ENCODE measurements at regions not wholly inside any gene's neighbourhood (a gene's known extent, or its start where the extent isn't known, plus 50 kb on each side); places are given as distances from the start of the nearest gene placed in this dataset.

DNA sequence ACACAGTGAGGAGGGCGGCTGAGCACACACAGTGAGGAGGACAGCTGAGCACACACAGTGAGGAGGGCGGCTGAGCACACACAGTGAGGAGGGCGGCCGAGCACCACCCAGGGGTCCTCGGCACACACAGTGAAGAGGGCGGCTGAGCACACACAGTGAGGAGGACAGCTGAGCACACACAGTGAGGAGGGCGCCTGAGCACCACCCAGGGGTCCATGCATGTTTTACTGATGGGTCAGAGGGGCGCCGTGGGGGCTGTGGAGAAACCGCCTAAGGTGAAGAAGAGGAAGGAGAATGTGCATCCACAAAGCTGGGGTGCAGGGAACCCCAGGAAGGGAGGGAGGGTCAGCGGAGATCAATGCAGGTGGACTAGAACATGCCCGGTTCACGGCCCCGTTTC lies 461.8 kb downstream of the BRD1 start:
- H3K4me3 Mint-ChIP-seq: no peak overlapping the region
- Histone ChIP-seq H3K4me3 (ENCODE audit: low read length) (no peak overlapping the region), H3K4me1 (ENCODE audit: control insufficient read depth, insufficient read depth, low read length) (peaks cover 13% of the 10 kb centered on the region), H3K36me3 (ENCODE audit: control insufficient read depth, insufficient read depth, low read length) (no peaks in the 10 kb centered on the region), H3K27ac (ENCODE audit: low read length) (no peak overlapping the region), H3K9me3 (ENCODE audit: control insufficient read depth, insufficient read depth, low read length) (no peaks in the 10 kb centered on the region), H3K27me3 (ENCODE audit: control insufficient read depth, insufficient read depth, low read length) (no peaks in the 10 kb centered on the region)
- no peaks in the 10 kb centered on the region for H3K36me3 Mint-ChIP-seq
- DNase-seq (no peak), ATAC-seq (no peak)
- no peak overlapping the region for H3K27ac Mint-ChIP-seq
- intact Hi-C loops (cut with micrococcal nuclease): loop anchor here (5.0 kb wide), 1 partner anchor 36 kb away; no protein-coding TSS in a partner anchor
- 76% methylated on average over 14 of the region's 14 CpGs for WGBS (ENCODE audit: insufficient coverage)
- H3K27me3 Mint-ChIP-seq (ENCODE audit: low read depth in 2 of 2): peaks cover 4 to 6% of the 10 kb centered on the region in 2 donors
- peaks cover 4 to 10% of the 10 kb centered on the region in 2 donors for H3K4me1 Mint-ChIP-seq
- no peaks in the 10 kb centered on the region for H3K9me3 Mint-ChIP-seq
- TF ChIP-seq, protein P1, sequence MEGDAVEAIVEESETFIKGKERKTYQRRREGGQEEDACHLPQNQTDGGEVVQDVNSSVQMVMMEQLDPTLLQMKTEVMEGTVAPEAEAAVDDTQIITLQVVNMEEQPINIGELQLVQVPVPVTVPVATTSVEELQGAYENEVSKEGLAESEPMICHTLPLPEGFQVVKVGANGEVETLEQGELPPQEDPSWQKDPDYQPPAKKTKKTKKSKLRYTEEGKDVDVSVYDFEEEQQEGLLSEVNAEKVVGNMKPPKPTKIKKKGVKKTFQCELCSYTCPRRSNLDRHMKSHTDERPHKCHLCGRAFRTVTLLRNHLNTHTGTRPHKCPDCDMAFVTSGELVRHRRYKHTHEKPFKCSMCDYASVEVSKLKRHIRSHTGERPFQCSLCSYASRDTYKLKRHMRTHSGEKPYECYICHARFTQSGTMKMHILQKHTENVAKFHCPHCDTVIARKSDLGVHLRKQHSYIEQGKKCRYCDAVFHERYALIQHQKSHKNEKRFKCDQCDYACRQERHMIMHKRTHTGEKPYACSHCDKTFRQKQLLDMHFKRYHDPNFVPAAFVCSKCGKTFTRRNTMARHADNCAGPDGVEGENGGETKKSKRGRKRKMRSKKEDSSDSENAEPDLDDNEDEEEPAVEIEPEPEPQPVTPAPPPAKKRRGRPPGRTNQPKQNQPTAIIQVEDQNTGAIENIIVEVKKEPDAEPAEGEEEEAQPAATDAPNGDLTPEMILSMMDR (IDR thresholded peaks at IDR 0.05): no peak

DNA sequence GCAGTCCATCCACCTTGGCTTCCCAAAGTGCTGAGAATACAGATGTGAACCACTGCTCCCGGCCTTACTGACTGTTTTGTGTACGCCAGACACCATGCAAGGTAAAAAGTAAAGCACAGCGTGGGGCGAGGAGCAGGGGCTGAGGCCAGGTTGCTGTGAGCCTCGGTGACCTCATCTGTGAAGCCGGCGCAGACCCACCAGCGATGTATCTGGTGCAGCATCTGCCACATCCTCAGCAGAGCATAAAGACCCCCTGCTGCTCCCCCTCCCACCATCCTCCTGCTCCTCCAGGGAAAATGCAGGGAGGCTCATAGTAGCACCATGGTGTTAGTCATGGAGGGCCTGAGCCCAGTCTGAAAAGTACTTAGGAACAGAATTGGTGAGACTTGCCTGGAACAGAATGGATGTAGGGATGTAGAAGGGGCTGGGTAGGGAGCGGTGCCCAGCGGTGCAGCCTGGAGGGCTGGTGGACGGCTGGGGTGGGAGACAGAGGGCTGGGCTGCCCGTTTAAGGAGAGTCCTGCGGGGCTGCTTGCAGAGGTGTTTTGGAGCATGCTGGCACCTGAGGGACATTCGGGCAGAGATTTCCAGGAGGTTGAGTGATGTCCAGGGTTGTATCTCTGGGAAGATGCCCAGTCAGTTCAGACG lies 462.4 kb downstream of the BRD1 start:
- intact Hi-C loops (cut with micrococcal nuclease): loop anchor here (5.0 kb wide), 1 partner anchor 37 kb away; no protein-coding TSS in a partner anchor
- H3K4me3 Mint-ChIP-seq: no peak overlapping the region
- H3K9me3 Mint-ChIP-seq: no peaks in the 10 kb centered on the region
- H3K36me3 Mint-ChIP-seq: no peaks in the 10 kb centered on the region
- no peak overlapping the region for H3K27ac ChIP-seq (ENCODE audit: low read length)
- peaks cover 6 to 9% of the 10 kb centered on the region in 2 donors for H3K27me3 Mint-ChIP-seq (ENCODE audit: low read depth in 2 of 2)
- no peak for ATAC-seq
- DNase-seq: no peak
- H3K4me1 Mint-ChIP-seq: peaks cover 4 to 10% of the 10 kb centered on the region in 2 donors
- no peak overlapping the region for H3K27ac Mint-ChIP-seq
- no peak overlapping the region for H3K4me3 ChIP-seq (ENCODE audit: low read length)
- WGBS (ENCODE audit: insufficient coverage): 88% methylated on average over 15 of the region's 15 CpGs
- H3K9me3 ChIP-seq (ENCODE audit: control insufficient read depth, insufficient read depth, low read length): no peaks in the 10 kb centered on the region
- H3K36me3 ChIP-seq (ENCODE audit: control insufficient read depth, insufficient read depth, low read length): no peaks in the 10 kb centered on the region
- TF ChIP-seq, protein P1 (IDR thresholded peaks at IDR 0.05): no peak
- H3K4me1 ChIP-seq (ENCODE audit: control insufficient read depth, insufficient read depth, low read length): peaks cover 13% of the 10 kb centered on the region
- no peaks in the 10 kb centered on the region for H3K27me3 ChIP-seq (ENCODE audit: control insufficient read depth, insufficient read depth, low read length)

DNA sequence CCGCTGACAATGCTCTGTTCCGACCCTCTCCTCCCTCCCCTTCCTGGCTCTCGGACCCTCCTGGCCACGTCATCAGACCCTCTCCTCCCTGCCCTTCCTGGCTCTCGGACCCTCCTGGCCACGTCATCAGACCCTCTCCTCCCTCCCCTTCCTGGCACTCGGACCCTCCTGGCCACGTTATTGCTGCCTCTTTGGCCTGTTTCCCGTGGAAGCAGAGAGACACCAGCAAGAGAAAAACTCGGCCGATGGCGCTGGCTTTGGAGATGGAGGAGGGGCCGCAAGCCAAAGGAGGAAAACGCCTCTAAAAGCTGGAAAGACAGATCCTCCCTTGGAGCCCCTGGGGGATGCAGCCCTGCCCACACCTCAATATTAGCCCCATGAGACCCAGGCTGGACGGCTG lies 463.3 kb downstream of the BRD1 start:
- intact Hi-C loops (cut with micrococcal nuclease): no loop called here
- H3K27ac ChIP-seq (ENCODE audit: low read length): no peak overlapping the region
- Mint-ChIP-seq H3K36me3 (no peaks in the 10 kb centered on the region), H3K4me3 (no peak overlapping the region), H3K4me1 (peaks cover 4 to 5% of the 10 kb centered on the region in 2 donors), H3K27ac (no peak overlapping the region), H3K9me3 (no peaks in the 10 kb centered on the region), H3K27me3 (ENCODE audit: low read depth in 2 of 2) (peaks cover 6 to 11% of the 10 kb centered on the region in 2 donors)
- H3K36me3 ChIP-seq (ENCODE audit: control insufficient read depth, insufficient read depth, low read length): no peaks in the 10 kb centered on the region
- DNase-seq (no peak), ATAC-seq (no peak)
- H3K4me3 ChIP-seq (ENCODE audit: low read length): no peak overlapping the region
- peaks cover 6% of the 10 kb centered on the region for H3K4me1 ChIP-seq (ENCODE audit: control insufficient read depth, insufficient read depth, low read length)
- no peaks in the 10 kb centered on the region for H3K9me3 ChIP-seq (ENCODE audit: control insufficient read depth, insufficient read depth, low read length)
- no peaks in the 10 kb centered on the region for H3K27me3 ChIP-seq (ENCODE audit: control insufficient read depth, insufficient read depth, low read length)
- WGBS (ENCODE audit: insufficient coverage): 87% methylated on average over 15 of the region's 15 CpGs
- TF ChIP-seq, protein P1 (IDR thresholded peaks at IDR 0.05): no peak
